IPS-NIHi7 (cell line): ENCODE measurements at regions not wholly inside any gene's neighbourhood (a gene's known extent, or its start where the extent isn't known, plus 50 kb on each side); places are given as distances from the start of the nearest gene placed in this dataset.
A peak's percentile ranks its signal among the peaks of the same experiment; 100 is the strongest.
"Not testable (repeated sequence)": the region's sequence is repeated elsewhere in the genome, so short reads cannot be mapped to it uniquely, and the experiment has no call there.

Source experiments
- DNase-seq: peaks from one replicate; pipeline ENCODE4 v3.0.0; 2012; ENCODE audit warnings: mixed read lengths; ENCODE audit errors: extremely low spot score

GRCh38 chr10:23493711-23494110 is 54.8 kb downstream of the OTUD1 start:
- no peak for DNase-seq

DNA sequence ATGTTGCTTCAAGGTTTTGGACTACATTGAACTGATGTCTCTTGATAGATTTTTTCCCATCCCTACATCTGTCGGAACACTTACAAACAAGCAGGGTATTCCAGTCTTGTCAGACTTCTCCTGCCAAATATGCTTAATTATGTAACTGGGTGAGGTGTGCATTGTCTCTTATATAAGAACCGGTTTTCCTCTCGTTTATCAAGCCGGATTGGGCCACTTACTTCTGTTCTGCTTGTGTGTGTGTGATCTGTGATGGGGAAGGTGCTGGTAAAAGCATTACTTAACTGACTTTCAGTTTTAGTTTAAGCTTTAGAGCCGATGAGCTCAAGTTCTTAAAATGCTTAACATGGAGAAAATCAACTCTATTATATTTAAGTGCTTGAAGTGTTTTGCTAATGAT is 57.9 kb downstream of the OTUD1 start:
- DNase-seq = no peak

GRCh38 chr10:23499372-23500132 is 60.7 kb downstream of the OTUD1 start:
- peak; percentile 18 for DNase-seq

DNA sequence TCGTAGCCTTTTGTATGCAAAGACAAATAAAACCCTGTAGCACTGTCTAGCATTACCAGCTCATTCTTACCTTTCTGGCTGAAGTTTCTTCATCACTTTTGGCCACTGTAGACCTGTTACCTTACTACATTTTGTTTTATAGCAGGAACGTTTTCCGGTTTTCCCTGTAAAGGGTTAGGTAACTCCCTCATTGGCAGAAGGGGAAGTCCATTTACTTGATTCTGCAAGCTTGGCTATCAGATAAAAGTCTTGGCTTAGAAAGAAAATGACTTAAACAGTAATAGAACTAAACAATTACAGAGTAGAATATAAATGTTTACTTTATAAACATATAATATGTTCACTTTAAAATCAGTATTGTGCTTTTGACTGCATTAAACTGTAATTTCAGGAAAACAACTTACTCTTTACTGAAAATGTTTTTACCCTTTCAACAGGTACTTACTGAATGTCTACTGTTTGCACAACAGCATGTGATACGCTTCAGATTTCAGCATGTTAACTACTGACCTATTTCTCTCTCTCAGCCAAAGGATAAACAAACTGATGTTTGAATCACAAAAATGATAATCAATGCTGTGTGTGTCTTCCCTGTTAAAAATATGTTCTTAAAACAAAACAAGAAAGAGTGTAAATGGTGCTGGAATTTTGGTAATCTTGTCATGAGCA is 67.1 kb downstream of the OTUD1 start:
- no peak for DNase-seq

DNA sequence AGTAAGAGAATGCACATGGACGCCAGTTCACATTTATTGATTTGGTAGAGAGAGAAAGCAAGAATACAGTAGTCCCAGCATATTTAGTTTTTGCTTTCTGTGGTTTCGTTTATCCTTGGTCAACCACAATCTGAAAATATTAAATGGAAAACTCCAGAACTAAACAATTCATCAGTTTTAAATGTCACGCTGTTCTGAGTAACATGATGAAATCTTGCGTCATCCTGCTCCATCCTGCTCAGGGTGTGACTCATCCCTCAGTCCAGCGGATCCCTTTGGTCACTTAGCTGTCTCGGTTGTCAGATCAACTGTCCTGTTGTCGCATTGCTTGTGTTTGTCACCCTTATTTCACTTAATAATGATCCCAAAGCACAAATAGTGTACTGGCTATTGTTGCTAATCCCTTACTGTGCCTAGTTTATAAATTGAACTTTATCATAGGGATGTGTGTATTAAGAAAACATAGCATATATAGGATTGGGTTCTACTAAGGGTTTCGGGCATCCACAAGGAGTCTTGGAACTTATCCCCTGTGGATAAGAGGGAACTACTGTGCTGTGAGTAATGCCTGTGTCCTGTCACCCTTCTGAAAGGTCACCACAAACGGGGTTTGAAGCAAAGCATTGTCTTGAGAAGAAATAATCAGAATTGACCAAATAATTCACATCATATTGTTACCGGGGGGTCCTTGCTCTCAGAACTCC is 73.6 kb downstream of the OTUD1 start:
- DNase-seq = no peak

DNA sequence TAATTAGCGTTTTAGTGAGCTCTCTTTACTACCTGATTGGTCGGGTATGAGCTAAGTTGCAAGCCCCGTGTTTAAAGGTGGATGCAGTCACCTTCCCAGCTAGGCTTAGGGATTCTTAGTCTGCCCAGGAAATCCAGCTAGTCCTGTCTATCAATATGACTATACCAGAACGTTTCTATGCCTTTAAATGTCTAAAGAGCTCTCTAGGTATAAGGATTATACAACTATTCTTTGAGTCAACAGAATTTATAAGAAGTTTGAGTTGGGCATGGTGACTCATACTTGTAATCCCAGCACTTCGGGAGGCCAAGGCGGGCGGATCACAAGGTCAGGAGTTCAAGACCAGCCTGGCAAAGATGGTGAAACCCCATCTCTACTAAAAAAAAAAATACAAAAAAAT is 74.7 kb downstream of the OTUD1 start:
- not testable (repeated sequence) for DNase-seq

- no peak for DNase-seq
These were observed 75.4 kb downstream of the OTUD1 start for GRCh38 chr10:23514321-23514720.

DNA sequence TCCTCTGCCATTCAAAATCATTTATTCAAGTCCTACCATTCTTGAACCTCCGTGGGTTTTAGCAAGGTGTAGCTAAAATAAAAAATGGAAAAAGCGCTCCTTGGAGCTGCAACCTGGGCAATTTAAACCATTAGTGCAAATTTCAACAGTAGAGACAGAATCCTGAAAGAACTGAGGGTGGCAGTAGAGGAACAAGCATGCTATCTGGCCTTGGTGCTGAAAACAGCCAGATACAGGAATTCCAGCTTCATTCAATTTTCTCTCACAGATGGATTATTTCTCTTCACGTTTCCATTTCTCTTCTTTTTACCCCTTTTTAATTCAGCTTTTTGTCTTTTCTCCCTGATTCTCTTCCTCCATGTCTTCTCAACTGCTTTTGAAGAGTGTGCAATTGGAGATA is 77.7 kb downstream of the OTUD1 start:
- peak; percentile 64 for DNase-seq

- no peak for DNase-seq
These were observed 78.3 kb downstream of the OTUD1 start for GRCh38 chr10:23517155-23517554.

- DNase-seq = no peak
These were observed 82.9 kb downstream of the OTUD1 start for GRCh38 chr10:23521735-23522134.

DNA sequence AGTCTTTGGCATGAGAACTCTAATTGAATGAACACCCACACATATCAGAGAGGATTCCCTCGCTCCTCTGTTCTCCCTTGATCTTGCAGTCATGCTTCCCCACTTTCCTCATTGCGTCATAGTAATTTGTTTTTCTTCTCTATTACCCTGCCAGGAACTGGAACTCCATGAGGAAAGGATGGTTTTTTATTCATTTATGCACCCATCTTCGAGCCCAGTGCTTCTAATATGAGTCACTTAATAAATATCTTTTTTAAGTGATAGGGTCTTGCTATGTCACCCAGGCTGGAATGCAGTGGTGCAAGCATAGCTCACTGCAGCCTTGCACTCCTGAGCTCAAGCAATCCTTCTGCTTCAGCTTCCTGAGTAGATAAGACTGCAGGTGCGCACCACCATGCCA is 83.5 kb downstream of the OTUD1 start:
- DNase-seq = no peak

- DNase-seq = peak; percentile 12
These were observed 84.4 kb downstream of the OTUD1 start for GRCh38 chr10:23523251-23523650.

- peak; percentile 16 for DNase-seq
These were observed 86.5 kb downstream of the OTUD1 start for GRCh38 chr10:23525406-23525805.

DNA sequence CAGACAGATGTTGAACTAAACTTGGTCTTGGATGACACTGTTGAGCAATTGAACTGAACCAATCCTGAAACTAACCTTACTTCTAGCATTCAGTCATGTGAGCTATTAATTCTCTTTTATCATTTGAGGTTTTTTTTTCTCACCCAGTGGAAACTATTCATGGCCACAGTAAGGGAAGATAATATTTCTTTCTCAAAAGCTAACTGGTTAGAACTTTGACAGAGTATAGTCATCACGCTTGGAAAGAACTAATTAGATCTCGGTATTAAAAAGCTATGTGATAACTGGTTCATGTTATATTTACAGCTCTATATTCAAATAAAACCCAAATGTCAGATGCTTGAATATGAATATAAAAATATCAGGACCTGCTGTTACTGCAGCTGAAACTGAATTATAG is 89.5 kb downstream of the OTUD1 start:
- DNase-seq = no peak

DNA sequence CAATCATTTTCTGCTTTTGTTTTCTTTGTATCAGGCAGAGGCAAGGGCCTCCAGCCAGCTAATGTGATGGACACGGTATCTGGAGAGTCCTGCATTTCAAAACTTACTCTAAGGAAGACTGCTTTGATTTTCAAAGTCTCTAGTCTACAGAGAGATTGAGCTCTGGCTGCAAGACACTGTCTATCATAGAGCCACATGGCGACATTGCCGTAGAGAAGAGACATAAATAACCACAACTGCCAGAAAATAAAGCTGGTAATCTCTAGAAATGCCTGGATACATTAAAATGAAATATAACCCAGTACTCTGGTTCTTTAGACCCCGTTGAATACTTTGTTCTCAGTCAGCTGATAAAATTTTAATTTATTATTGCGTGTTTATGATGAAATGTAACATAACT is 90.8 kb downstream of the OTUD1 start:
- DNase-seq = no peak

DNA sequence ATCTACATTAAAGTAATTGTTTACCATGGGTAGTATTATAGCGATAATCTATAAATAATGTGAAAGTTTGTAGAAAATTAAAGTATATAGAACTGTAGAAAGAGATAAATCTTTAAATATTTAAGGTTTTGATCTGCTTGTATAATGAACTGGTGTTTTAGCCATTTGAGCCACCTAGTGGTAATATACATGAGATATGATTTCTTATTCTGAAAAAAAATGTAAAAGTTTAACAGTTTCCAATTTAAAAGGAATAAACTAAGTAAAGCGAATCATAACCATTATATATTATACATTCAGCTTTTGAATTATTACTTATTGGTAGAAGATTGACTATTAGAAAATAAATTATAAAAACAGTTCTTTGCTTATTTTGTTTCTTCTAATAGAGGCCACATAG is 91.2 kb downstream of the OTUD1 start:
- no peak for DNase-seq

- DNase-seq = no peak
These were observed 94.3 kb downstream of the OTUD1 start for GRCh38 chr10:23533212-23533611.

DNA sequence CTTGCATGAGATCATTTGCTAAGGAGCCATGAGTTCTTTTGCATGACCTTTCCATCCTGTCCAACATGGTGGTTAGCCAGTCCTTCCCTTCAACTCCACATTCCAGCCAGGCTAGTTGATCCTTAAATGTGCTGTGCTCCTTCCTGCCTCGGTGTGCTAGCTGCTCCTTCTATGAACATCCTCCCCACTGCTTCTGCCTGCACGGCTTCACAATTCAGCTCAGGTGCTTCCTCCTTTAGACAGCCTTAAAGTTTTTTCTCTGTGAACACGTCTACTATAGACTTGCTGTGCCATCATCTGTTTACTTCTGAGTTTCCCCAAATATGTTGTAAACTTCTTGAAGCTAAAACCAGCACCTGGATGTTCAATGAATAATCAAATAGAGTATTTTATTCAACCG is 95.5 kb downstream of the OTUD1 start:
- no peak for DNase-seq

- no peak for DNase-seq
These were observed 95.9 kb downstream of the OTUD1 start for GRCh38 chr10:23534761-23535160.

GRCh38 chr10:23535381-23535780 is 96.5 kb downstream of the OTUD1 start:
- no peak for DNase-seq

DNA sequence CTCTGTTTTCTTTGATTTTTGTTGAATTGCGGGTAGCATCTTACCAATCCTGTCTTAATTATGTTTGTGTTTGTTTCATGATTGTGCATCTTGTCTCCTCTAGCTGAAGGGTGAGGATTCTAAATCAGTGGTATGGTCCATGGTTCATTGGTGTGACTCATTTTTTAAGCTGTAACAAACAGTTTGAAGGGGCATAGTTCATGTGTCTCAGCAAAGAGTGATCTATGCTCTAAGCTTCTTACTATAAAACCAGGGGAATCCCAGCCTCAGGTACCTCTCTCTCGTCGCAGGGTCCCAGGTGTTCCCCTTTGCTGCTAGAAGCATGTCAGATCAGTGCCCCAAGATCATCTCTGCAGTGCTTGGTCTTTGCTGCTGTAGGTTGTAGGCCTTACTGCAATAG is 100.1 kb downstream of the OTUD1 start:
- DNase-seq = no peak

- DNase-seq = no peak
These were observed 101.6 kb downstream of the OTUD1 start for GRCh38 chr10:23540401-23541030.
